KMS-11 (cell line): ENCODE measurements at regions not wholly inside any gene's neighbourhood (a gene's known extent, or its start where the extent isn't known, plus 50 kb on each side); places are given as distances from the start of the nearest gene placed in this dataset.

Source experiments
- H2AFZ ChIP-seq: fragments of 200-600 bp; sonication (generic); 2 replicates; pipeline ENCODE4 v1.6.1; 2016; ENCODE audit warnings: antibody characterized with exemption, mixed run types, low read depth
- H3K27ac ChIP-seq: fragments of 200-600 bp; sonication (generic); 2 replicates; pipeline ENCODE4 v1.6.1; 2016; ENCODE audit warnings: mild to moderate bottlenecking, mixed run types
- H3K27me3 ChIP-seq: fragments of 200-600 bp; sonication (generic); 2 replicates; pipeline ENCODE4 v1.6.1; 2017; ENCODE audit warnings: mild to moderate bottlenecking, low read depth, mixed run types, moderate library complexity; ENCODE audit not compliant: insufficient read depth
- H3K36me3 ChIP-seq: fragments of 200-600 bp; sonication (generic); 2 replicates; pipeline ENCODE4 v1.6.1; 2017; ENCODE audit warnings: mild to moderate bottlenecking, mixed run types; ENCODE audit not compliant: insufficient read depth
- H3K4me1 ChIP-seq: fragments of 200-600 bp; sonication (generic); 2 replicates; pipeline ENCODE4 v1.6.1; 2016; ENCODE audit warnings: mild to moderate bottlenecking, low read depth, mixed run types; ENCODE audit not compliant: poor library complexity, severe bottlenecking
- H3K4me2 ChIP-seq: fragments of 200-600 bp; sonication (generic); 2 replicates; pipeline ENCODE4 v1.7.0; 2016; ENCODE audit warnings: mild to moderate bottlenecking, mixed run types
- H3K4me3 ChIP-seq: fragments of 200-600 bp; sonication (generic); IDR thresholded peaks from 2 replicates; pipeline ENCODE4 v1.6.1; 2017; ENCODE audit warnings: low read depth, low read length, mixed read lengths; ENCODE audit not compliant: insufficient read depth
- H3K79me2 ChIP-seq: fragments of 200-600 bp; sonication (generic); 2 replicates; pipeline ENCODE4 v1.6.1; 2016; ENCODE audit warnings: low read depth, mixed run types; ENCODE audit not compliant: insufficient read depth
- H3K9ac ChIP-seq: fragments of 200-600 bp; sonication (generic); 2 replicates; pipeline ENCODE4 v1.6.1; 2016; ENCODE audit warnings: mild to moderate bottlenecking, mixed run types
- H4K20me1 ChIP-seq: fragments of 200-600 bp; sonication (generic); 2 replicates; pipeline ENCODE4 v1.6.1; 2016; ENCODE audit warnings: mild to moderate bottlenecking, mixed run types; ENCODE audit not compliant: insufficient read depth
- TF ChIP-seq, protein P1 (sequence below): fragments of 200-600 bp; sonication (generic); conservative IDR thresholded peaks from 2 replicates; pipeline ENCODE4 v1.6.1; 2017; ENCODE audit warnings: low read depth, mild to moderate bottlenecking, antibody characterized with exemption, low read length, moderate library complexity, mixed read lengths

DNA sequence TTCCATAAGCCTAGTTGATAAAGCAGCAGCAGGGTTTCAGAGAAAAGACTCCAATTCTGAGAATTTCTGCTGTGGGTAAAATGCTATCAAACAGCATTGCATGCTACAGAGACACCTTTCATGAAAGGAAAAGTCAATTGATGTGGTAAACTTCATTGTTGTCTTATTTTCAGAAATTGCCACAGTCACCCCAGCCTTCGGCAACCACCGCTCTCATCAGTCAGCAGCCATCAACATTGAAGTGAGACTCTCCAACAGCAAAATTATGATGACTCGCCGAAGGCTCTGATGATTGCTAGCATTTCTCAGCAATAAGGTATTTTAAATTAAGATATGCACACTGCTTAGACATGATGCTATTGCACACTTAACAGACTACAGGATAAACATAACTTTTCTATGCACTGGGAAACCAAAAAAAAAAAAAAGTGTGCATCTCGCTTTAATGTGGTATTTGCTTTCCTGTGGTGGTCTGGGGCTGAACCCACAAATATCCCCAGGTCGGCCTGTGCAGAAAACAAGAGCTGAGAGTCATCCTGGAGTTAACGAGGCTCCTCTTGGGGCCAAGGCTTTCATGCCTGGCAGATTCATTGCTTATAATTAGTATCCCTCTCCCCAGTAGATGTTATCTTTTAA is 192.1 kb downstream of the CTTN start:
- Histone ChIP-seq H2AFZ (no peak overlapping the region), H3K27ac (no peak overlapping the region), H3K9ac (no peak overlapping the region), H3K79me2 (no peaks in the 10 kb centered on the region), H3K4me2 (no peak overlapping the region), H3K27me3 (no peaks in the 10 kb centered on the region), H3K4me3 (no peak overlapping the region), H3K4me1 (no peaks in the 10 kb centered on the region), H3K36me3 (no peaks in the 10 kb centered on the region), H4K20me1 (no peaks in the 10 kb centered on the region)
- TF ChIP-seq, protein P1, sequence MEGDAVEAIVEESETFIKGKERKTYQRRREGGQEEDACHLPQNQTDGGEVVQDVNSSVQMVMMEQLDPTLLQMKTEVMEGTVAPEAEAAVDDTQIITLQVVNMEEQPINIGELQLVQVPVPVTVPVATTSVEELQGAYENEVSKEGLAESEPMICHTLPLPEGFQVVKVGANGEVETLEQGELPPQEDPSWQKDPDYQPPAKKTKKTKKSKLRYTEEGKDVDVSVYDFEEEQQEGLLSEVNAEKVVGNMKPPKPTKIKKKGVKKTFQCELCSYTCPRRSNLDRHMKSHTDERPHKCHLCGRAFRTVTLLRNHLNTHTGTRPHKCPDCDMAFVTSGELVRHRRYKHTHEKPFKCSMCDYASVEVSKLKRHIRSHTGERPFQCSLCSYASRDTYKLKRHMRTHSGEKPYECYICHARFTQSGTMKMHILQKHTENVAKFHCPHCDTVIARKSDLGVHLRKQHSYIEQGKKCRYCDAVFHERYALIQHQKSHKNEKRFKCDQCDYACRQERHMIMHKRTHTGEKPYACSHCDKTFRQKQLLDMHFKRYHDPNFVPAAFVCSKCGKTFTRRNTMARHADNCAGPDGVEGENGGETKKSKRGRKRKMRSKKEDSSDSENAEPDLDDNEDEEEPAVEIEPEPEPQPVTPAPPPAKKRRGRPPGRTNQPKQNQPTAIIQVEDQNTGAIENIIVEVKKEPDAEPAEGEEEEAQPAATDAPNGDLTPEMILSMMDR: no peak

DNA sequence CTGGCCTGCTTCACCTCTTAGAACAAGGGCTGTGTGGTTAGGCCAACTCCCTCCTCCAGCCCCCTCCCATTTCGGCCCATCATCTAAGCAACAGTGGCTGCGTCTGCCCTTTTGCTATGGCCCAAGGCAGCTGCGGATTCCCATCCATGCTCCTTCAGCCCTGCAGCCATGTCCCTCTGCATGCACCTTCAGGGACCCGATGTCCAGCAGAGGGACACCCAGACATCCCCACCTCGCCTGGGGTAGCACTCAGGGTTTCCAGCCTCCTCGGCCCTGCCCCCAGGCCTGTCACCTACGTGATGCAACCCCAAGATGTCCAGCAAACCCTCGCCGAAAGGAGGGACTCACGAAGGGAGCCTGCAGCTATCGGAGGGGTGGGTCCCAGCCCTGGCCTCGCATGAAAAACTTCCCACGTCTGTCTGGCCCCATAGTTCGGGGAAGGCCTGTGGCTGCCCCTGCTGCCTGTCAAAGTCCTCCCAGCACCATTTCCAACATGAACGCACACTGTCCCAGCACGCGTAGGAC is 194.4 kb downstream of the CTTN start:
- H3K27me3 ChIP-seq: no peaks in the 10 kb centered on the region
- H3K9ac ChIP-seq: no peak overlapping the region
- no peak overlapping the region for H3K4me2 ChIP-seq
- H3K36me3 ChIP-seq: no peaks in the 10 kb centered on the region
- H3K4me1 ChIP-seq: no peaks in the 10 kb centered on the region
- no peak overlapping the region for H3K4me3 ChIP-seq
- H2AFZ ChIP-seq: no peak overlapping the region
- TF ChIP-seq, protein P1: no peak
- no peaks in the 10 kb centered on the region for H3K79me2 ChIP-seq
- H3K27ac ChIP-seq: no peak overlapping the region
- no peaks in the 10 kb centered on the region for H4K20me1 ChIP-seq

DNA sequence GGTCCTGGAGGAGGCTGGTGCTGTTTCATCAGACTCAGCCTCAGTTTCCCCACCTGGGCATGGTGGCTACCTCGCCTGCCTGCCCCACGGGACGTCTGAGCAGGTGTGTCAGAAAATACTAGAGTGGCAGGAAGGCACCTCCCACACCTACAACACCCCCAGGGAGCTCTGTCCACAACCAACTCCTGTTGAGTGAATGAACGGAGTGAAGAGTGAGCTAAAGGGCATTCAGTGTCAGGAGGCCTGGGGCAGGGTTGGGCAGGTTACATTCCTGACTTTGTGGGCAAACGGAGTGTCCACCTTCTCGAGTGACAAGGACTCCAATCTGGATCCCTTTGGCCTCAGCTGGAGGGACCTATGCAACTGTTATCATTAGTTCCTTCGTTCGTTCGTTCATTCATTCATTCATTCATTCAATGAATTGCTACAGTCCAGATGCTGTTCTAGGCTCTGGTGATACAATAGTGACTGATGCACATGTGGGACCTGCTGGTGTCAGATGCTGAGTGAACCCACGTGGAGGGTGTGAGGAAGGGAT is 195.2 kb downstream of the CTTN start:
- Histone ChIP-seq H3K4me3 (no peak overlapping the region), H3K27ac (no peak overlapping the region), H2AFZ (no peak overlapping the region), H4K20me1 (no peaks in the 10 kb centered on the region), H3K79me2 (no peaks in the 10 kb centered on the region), H3K36me3 (no peaks in the 10 kb centered on the region), H3K27me3 (no peaks in the 10 kb centered on the region), H3K4me2 (no peak overlapping the region), H3K4me1 (no peaks in the 10 kb centered on the region), H3K9ac (no peak overlapping the region)
- TF ChIP-seq, protein P1: no peak

DNA sequence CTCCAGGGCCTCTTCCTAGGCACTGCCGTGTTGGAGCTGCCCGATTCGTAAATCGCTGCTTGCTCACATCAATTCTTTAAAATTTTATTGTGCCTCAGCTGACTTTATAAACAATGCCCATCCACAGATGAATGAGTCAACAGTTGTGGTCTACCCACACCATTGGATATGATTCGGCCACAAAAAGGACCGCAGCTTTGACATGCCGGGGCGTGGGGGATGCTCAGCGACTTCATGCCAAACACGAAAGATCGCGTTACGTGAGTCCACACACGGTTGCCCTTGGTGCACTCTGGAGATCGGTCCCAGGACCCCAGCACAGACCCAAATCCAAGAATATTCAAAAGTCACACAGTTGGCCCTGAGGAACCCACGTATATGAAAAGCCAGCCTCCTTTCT is 195.7 kb downstream of the CTTN start:
- H3K4me3 ChIP-seq: no peak overlapping the region
- no peaks in the 10 kb centered on the region for H3K27me3 ChIP-seq
- H3K4me1 ChIP-seq: no peaks in the 10 kb centered on the region
- no peaks in the 10 kb centered on the region for H3K79me2 ChIP-seq
- H4K20me1 ChIP-seq: no peaks in the 10 kb centered on the region
- H3K9ac ChIP-seq: no peak overlapping the region
- H3K27ac ChIP-seq: no peak overlapping the region
- TF ChIP-seq, protein P1: no peak
- no peak overlapping the region for H3K4me2 ChIP-seq
- no peaks in the 10 kb centered on the region for H3K36me3 ChIP-seq
- no peak overlapping the region for H2AFZ ChIP-seq
